NCI-H526 treated with DMSO at 0.1 percent for 48 hours (cell line): ENCODE measurements at regions not wholly inside any gene's neighbourhood (a gene's known extent, or its start where the extent isn't known, plus 50 kb on each side); places are given as distances from the start of the nearest gene placed in this dataset.
"Not testable (repeated sequence)": the region's sequence is repeated elsewhere in the genome, so short reads cannot be mapped to it uniquely, and the experiment has no call there.

Experiments used
- DNase-seq: peaks from one replicate; lab custom pipeline; 2025; lab: John Stamatoyannopoulos, UW

- DNase-seq = no peak
Observed at GRCh38 chr5:125470280-125470902, 724.0 kb upstream of the ZNF608 start.

GRCh38 chr5:125476901-125477585, 730.6 kb upstream of the ZNF608 start:
- no peak for DNase-seq

- DNase-seq = no peak
Observed at GRCh38 chr5:125477586-125477975, 731.1 kb upstream of the ZNF608 start.

GRCh38 chr5:125478599-125478998, 732.2 kb upstream of the ZNF608 start:
- no peak for DNase-seq

GRCh38 chr5:125480911-125481310, 734.5 kb upstream of the ZNF608 start:
- DNase-seq = no peak

GRCh38 chr5:125481506-125482465, 735.3 kb upstream of the ZNF608 start:
- no peak for DNase-seq

- no peak for DNase-seq
Observed at GRCh38 chr5:125483609-125484008, 737.2 kb upstream of the ZNF608 start.

- DNase-seq = no peak
Observed at GRCh38 chr5:125484272-125484741, 737.9 kb upstream of the ZNF608 start.

GRCh38 chr5:125484742-125485641, 738.6 kb upstream of the ZNF608 start:
- no peak for DNase-seq

- DNase-seq = no peak
Observed at GRCh38 chr5:125485771-125486170, 739.3 kb upstream of the ZNF608 start.

- no peak for DNase-seq
Observed at GRCh38 chr5:125486634-125487033, 740.2 kb upstream of the ZNF608 start.

- no peak for DNase-seq
Observed at GRCh38 chr5:125487231-125487630, 740.8 kb upstream of the ZNF608 start.

GRCh38 chr5:125487652-125488051, 741.2 kb upstream of the ZNF608 start:
- not testable (repeated sequence) for DNase-seq

GRCh38 chr5:125489146-125489545, 742.7 kb upstream of the ZNF608 start:
- DNase-seq = no peak

- DNase-seq = no peak
Observed at GRCh38 chr5:125491986-125492492, 745.6 kb upstream of the ZNF608 start.

GRCh38 chr5:125492977-125493376, 746.5 kb upstream of the ZNF608 start:
- no peak for DNase-seq

- no peak for DNase-seq
Observed at GRCh38 chr5:125496393-125496792, 750.0 kb upstream of the ZNF608 start.

GRCh38 chr5:125497651-125498050, 751.2 kb upstream of the ZNF608 start:
- DNase-seq = no peak

- no peak for DNase-seq
Observed at GRCh38 chr5:125499636-125500332, 753.3 kb upstream of the ZNF608 start.

- DNase-seq = no peak
Observed at GRCh38 chr5:125501396-125501795, 755.0 kb upstream of the ZNF608 start.

GRCh38 chr5:125503946-125504345, 757.5 kb upstream of the ZNF608 start:
- DNase-seq = no peak
